ENCODE measurements at regions not wholly inside any gene's neighbourhood (a gene's known extent, or its start where the extent isn't known, plus 50 kb on each side); places are given as distances from the start of the nearest gene placed in this dataset.
"Not testable (repeated sequence)": the region's sequence is repeated elsewhere in the genome, so short reads cannot be mapped to it uniquely, and the experiment has no call there.

GRCh38 chr4:125169192-125169591 is 145.6 kb upstream of the FAT4 start:
- no peaks in the 10 kb centered on the region for H3K36me3 ChIP-seq
- TF ChIP-seq POLR2A (IDR thresholded peaks at IDR 0.05) (no peak), CTCF (IDR thresholded peaks at IDR 0.05) (no peak), EP300 (IDR thresholded peaks at IDR 0.05; ENCODE audit: low read depth) (no peak), POLR2AphosphoS5 (IDR thresholded peaks at IDR 0.05) (no peak)
- H3K4me1 ChIP-seq, result no peaks in the 10 kb centered on the region
- intact Hi-C loops (cut with DNase I; ENCODE audit: low total_unique reads), result no loop called here
- H3K27me3 ChIP-seq, result no peaks in the 10 kb centered on the region
- 44 to 67% methylated on average over 1 of the region's 1 CpG for WGBS, 2 donors (ENCODE audit: low coverage in 1 of 2)
- no peak overlapping the region for H3K27ac ChIP-seq
- in situ Hi-C loops (cut with MboI; ENCODE audit: low pct_ligation_motif_present in 1 of 4, low pct_unique_long_range_greater_than_20kb in 1 of 4, low sequenced_read_pairs in 3 of 4), result no loop called here
- no peaks in the 10 kb centered on the region for H3K9me3 ChIP-seq
- H3K4me3 ChIP-seq, result no peak overlapping the region
- no peak for DNase-seq

- H3K4me3 ChIP-seq, result no peak overlapping the region
- in situ Hi-C loops (cut with MboI; ENCODE audit: low pct_ligation_motif_present in 1 of 4, low pct_unique_long_range_greater_than_20kb in 1 of 4, low sequenced_read_pairs in 3 of 4) (no loop called here), intact Hi-C loops (cut with DNase I; ENCODE audit: low total_unique reads) (no loop called here)
- no peaks in the 10 kb centered on the region for H3K36me3 ChIP-seq
- no peaks in the 10 kb centered on the region for H3K4me1 ChIP-seq
- H3K9me3 ChIP-seq, result no peaks in the 10 kb centered on the region
- no peak for TF ChIP-seq CTCF (IDR thresholded peaks at IDR 0.05)
- H3K27me3 ChIP-seq, result no peaks in the 10 kb centered on the region
- H3K27ac ChIP-seq, result no peak overlapping the region
- DNase-seq, result no peak
Observed at GRCh38 chr4:125168531-125168930, 146.2 kb upstream of the FAT4 start.

- intact Hi-C loops (cut with DNase I; ENCODE audit: low total_unique reads); DNase-seq; H3K4me1 ChIP-seq; H3K27ac ChIP-seq; in situ Hi-C loops (cut with MboI; ENCODE audit: low pct_ligation_motif_present in 1 of 4, low pct_unique_long_range_greater_than_20kb in 1 of 4, low sequenced_read_pairs in 3 of 4); H3K4me3 ChIP-seq; H3K36me3 ChIP-seq; H3K27me3 ChIP-seq; H3K9me3 ChIP-seq: not testable (repeated sequence)
- WGBS, 2 donors (ENCODE audit: low coverage in 1 of 2), result 96% methylated on average over 9 of the region's 9 CpGs; no CpG with 5 or more reads in 1 of the 2 donors
Observed at GRCh38 chr4:125166012-125166411, 148.7 kb upstream of the FAT4 start.

- Histone ChIP-seq H3K27me3 (no peaks in the 10 kb centered on the region), H3K27ac (no peak overlapping the region), H3K9me3 (no peaks in the 10 kb centered on the region), H3K4me3 (no peak overlapping the region), H3K36me3 (no peaks in the 10 kb centered on the region), H3K4me1 (no peaks in the 10 kb centered on the region)
- 90 to 100% methylated on average over 3 of the region's 3 CpGs for WGBS, 2 donors (ENCODE audit: low coverage in 1 of 2)
- TF ChIP-seq EP300 (IDR thresholded peaks at IDR 0.05; ENCODE audit: low read depth) (no peak), POLR2A (IDR thresholded peaks at IDR 0.05) (no peak)
- intact Hi-C loops (cut with DNase I; ENCODE audit: low total_unique reads), result no loop called here
- in situ Hi-C loops (cut with MboI; ENCODE audit: low pct_ligation_motif_present in 1 of 4, low pct_unique_long_range_greater_than_20kb in 1 of 4, low sequenced_read_pairs in 3 of 4), result no loop called here
- DNase-seq, result no peak
Observed at GRCh38 chr4:125159001-125159400, 155.8 kb upstream of the FAT4 start.

- H3K4me3 ChIP-seq, result no peak overlapping the region
- H3K27ac ChIP-seq, result no peak overlapping the region
- DNase-seq, result no peak
- H3K27me3 ChIP-seq, result no peaks in the 10 kb centered on the region
- in situ Hi-C loops (cut with MboI; ENCODE audit: low pct_ligation_motif_present in 1 of 4, low pct_unique_long_range_greater_than_20kb in 1 of 4, low sequenced_read_pairs in 3 of 4), result no loop called here
- intact Hi-C loops (cut with DNase I; ENCODE audit: low total_unique reads), result no loop called here
- H3K9me3 ChIP-seq, result no peaks in the 10 kb centered on the region
- H3K4me1 ChIP-seq, result no peaks in the 10 kb centered on the region
- H3K36me3 ChIP-seq, result no peaks in the 10 kb centered on the region
- TF ChIP-seq EP300 (IDR thresholded peaks at IDR 0.05; ENCODE audit: low read depth) (no peak), POLR2AphosphoS5 (IDR thresholded peaks at IDR 0.05) (no peak), POLR2A (IDR thresholded peaks at IDR 0.05) (no peak), CTCF (IDR thresholded peaks at IDR 0.05) (no peak)
Observed at GRCh38 chr4:125155251-125155650, 159.5 kb upstream of the FAT4 start.

Measured in transverse colon (tissue), 4 donors.